ENCODE measurements at regions not wholly inside any gene's neighbourhood (a gene's known extent, or its start where the extent isn't known, plus 50 kb on each side); places are given as distances from the start of the nearest gene placed in this dataset.

GRCh38 chr1:74858136-74858535 is 125.2 kb downstream of the TYW3 start:
- TF ChIP-seq CTCF (IDR thresholded peaks at IDR 0.05) (no peak), POLR2A (IDR thresholded peaks at IDR 0.05) (no peak)
